ENCODE measurements at regions not wholly inside any gene's neighbourhood (a gene's known extent, or its start where the extent isn't known, plus 50 kb on each side); places are given as distances from the start of the nearest gene placed in this dataset.

- no peak for TF ChIP-seq CTCF (IDR thresholded peaks at IDR 0.05)
- no peak for TF ChIP-seq POLR2A (IDR thresholded peaks at IDR 0.05)
Observed at GRCh38 chr15:58247855-58248842, 110.0 kb downstream of the AQP9 start.
